Hematopoietic multipotent progenitor cell treated with erythropoietin and hydrocortisone succinate and interleukin-3 and kit ligand, for 15 days (in vitro differentiated cells): ENCODE measurements at regions not wholly inside any gene's neighbourhood (a gene's known extent, or its start where the extent isn't known, plus 50 kb on each side); places are given as distances from the start of the nearest gene placed in this dataset.
A peak's percentile ranks its signal among the peaks of the same experiment; 100 is the strongest.
"Not testable (repeated sequence)": the region's sequence is repeated elsewhere in the genome, so short reads cannot be mapped to it uniquely, and the experiment has no call there.

Experiments used
- DNase-seq: peaks from one replicate; pipeline ENCODE4 v3.0.0-alpha.2; 2015; ENCODE audit warnings: low spot score

- peak; percentile 4 for DNase-seq
These were observed 132.8 kb upstream of the FUNDC1 start for GRCh38 chrX:44675362-44676024.

GRCh38 chrX:44674906-44675305 lies 132.2 kb upstream of the FUNDC1 start:
- DNase-seq: no peak

GRCh38 chrX:44669626-44670025 lies 127.0 kb upstream of the FUNDC1 start:
- DNase-seq: no peak

- no peak for DNase-seq
These were observed 125.1 kb upstream of the FUNDC1 start for GRCh38 chrX:44667771-44668170.

- not testable (repeated sequence) for DNase-seq
These were observed 115.1 kb upstream of the FUNDC1 start for GRCh38 chrX:44657718-44658246.

DNA sequence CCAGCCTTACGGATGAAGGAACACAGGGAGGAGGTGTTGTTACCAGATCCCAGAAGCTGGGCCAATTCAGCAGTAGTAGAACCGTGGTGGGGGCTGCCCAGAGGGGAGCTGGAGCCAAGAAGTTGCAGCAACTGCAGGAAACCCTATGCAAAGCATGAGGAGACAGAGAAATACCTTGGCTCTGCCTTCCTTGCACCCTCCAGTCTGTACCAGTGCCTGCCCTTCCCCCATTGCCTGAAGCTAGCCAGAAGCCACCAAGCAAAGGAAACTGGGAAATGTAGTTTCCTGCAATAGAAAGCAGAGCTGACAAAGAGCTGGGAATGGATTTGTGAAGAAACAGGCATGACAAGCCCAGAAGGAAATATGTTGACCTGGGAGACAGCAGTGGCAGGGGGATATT lies 108.7 kb upstream of the FUNDC1 start:
- no peak for DNase-seq

GRCh38 chrX:44643723-44644122 lies 101.1 kb upstream of the FUNDC1 start:
- no peak for DNase-seq

DNA sequence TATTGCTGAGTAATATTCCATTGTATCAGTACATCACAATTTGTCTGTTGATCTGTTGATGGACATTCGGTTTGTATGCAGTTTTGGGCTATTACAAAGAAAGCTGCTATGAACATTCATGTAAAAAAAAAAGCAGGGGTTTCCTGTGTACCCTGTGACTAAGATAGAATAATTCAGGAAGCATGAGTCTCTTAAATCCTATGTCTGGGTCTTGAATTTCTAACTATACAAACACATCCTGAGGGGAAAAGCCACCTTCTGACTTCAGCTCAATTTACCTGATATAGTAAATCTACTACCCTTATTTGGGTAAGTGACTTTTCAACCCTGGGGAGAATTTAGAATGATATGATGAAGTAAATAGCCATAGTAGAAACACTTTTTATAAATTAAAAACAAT lies 94.6 kb upstream of the FUNDC1 start:
- no peak for DNase-seq

DNA sequence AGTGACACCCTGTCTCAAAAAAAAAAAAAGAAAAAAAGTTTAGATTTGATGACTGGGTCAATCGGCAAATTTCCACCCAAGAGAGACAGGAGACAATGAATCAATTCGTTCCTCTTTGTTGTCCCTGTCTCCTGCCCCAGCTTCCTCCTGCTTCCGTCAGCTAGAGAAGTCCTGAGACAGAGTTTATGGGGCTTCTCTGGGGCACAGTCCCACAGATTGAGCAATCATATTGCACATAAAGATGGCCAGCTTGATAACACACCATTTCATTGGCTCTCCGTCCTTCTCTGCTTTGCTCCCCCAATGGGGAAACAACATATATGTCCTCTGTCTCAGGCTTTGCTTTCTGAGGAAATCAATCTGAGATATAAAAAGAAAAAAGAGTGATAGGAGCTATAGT lies 78.4 kb upstream of the FUNDC1 start:
- DNase-seq: no peak

DNA sequence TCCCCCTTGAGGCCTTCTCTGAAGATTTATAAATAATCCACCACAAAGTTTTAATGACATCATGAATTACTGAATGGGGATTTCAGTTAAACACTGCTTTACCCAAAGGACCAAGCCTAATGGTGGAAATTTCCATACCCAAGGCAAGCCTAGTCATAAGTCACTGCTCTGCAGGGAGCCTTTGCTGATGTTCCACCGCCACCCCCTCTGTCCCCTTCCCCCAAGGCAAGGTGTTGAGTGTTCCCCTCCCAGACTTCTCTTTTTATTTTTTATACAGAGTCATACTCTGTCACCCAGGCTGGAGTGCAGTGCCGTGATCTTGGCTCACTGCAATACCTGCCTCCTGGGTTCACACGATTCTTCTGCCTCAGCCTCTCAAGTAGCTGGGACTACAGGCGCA lies 76.4 kb upstream of the FUNDC1 start:
- DNase-seq: no peak

GRCh38 chrX:44596277-44596676 lies 53.6 kb upstream of the FUNDC1 start:
- no peak for DNase-seq
